NCI-H1694 treated with DMSO at 0.1 percent for 48 hours (cell line): ENCODE measurements at regions not wholly inside any gene's neighbourhood (a gene's known extent, or its start where the extent isn't known, plus 50 kb on each side); places are given as distances from the start of the nearest gene placed in this dataset.

Experiments used
- DNase-seq: peaks from one replicate; lab custom pipeline; 2025; lab: John Stamatoyannopoulos, UW

- no peak for DNase-seq
These were observed 885.8 kb downstream of the SH3BGRL start for GRCh38 chrX:82087699-82088098.

DNA sequence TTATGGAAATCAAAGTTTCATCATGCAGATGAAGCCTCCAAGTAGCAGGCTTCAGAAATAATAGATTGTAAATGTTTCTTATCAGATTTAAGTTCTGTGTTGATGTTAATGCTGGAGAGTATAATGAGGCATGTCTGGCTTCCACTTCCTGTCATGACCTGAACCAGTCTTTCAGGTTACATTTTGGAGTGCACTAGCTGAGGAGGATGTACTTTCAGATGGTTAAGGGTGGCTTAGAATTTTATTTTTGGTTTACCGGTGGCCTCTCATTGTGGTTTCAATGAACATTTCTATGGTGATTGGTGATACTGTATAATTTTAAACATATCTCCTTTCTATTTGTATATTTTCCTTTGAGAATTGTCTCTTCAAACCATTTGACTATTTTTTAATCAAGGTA lies 890.4 kb downstream of the SH3BGRL start:
- no peak for DNase-seq

- DNase-seq = no peak
These were observed 923.2 kb downstream of the SH3BGRL start for GRCh38 chrX:82125103-82125502.

GRCh38 chrX:82127228-82128123 lies 925.6 kb downstream of the SH3BGRL start:
- no peak for DNase-seq

- DNase-seq = no peak
These were observed 932.5 kb downstream of the SH3BGRL start for GRCh38 chrX:82134378-82134777.

DNA sequence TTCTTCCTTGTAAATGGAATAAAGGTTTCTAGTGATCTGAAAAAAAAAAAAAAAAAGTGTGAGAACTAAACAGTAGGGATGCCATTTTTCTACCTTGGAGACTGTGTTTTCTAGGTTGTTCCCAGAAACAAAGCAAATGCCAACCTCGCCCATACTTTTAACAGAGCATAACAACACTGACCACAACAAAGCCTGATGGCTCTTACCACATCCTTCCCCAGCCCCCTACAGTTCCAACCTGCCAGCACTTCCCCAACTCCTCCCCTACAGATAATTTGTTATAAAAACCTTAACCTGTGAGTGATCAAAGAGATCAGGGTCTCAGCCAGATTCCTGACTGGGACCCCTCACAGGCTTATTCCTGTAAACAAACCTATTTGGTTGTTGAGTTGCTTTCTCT lies 940.0 kb downstream of the SH3BGRL start:
- no peak for DNase-seq

DNA sequence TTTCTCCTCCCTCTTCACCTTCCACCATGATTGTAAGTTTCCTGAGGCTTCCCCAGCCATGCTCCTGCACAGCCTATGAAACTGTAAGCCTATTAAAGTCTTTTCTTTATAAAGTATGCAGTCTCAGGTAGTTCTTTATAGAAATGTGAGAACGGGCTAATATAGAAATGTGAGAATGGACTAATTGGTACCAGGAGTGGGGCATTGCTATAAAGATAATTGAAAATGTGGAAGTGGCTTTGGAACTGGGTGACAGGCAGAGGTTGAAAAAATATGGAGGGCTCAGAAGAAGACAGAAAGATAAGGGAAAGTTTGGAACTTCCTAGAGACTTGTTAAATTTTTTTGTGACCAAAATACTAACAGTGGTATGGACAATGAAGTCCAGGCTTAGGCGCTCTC lies 959.3 kb downstream of the SH3BGRL start:
- no peak for DNase-seq

- no peak for DNase-seq
These were observed 961.8 kb downstream of the SH3BGRL start for GRCh38 chrX:82163701-82164100.

- DNase-seq = no peak
These were observed 995.0 kb downstream of the SH3BGRL start for GRCh38 chrX:82196866-82197265.

DNA sequence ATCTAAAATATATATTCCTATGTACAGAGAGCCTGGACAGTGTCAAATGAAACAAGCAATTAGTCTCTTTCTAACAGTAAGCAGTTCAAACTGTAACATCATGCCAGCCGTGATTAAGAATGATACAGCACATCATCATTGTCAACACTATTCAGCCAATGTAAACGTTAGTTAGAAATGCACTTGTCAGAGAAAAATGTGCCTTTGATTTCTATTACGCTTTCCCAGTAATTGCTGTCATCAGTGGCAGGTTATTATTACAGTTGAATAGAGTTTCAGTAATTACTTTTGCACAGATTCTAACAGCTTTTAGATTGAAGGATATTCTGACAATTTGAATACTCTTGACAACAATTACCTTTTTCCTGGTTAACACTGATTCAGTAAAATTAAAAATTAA lies 1007.1 kb downstream of the SH3BGRL start:
- no peak for DNase-seq

DNA sequence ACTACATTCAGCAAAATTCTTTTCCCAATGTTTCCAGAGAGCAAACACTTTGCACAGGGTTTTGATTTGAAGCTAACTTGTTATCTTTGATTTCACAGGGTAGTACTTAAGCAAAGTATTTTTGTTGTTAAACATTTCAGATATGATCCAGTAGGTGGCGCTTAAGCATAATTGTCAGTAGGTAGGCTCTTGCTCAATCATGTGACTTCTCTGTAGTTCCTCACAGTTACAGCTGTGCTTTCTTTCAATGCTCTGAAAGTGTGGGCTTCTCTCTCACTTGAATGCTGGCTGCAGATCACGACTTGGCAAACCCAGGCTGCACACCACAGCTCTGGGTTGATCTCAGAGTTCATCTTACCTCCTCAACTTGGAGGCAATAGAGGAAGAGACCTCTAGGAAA lies 1016.5 kb downstream of the SH3BGRL start:
- peak; percentile 22 for DNase-seq

GRCh38 chrX:82219129-82219528 lies 1017.2 kb downstream of the SH3BGRL start:
- no peak for DNase-seq

GRCh38 chrX:82224961-82225360 lies 1023.1 kb downstream of the SH3BGRL start:
- no peak for DNase-seq

DNA sequence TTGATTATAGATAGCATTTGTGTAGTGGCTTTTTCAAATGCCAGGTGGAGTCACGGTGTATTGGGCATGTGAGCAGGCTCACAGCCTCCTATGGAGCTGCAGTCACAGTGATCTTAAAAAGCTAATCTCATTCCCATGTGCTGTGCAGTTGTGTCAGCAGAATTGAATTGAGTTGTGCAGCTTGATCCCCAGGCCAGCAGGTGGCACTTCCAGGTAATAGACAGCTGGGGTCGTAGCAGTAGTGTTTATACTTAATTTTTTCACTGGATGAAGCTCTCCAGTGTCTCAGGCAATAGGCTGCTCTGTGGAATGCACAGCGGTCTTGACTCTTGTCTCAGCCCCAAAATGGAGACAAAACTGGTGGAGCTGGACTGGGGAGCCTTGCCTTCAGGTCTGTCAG lies 1028.1 kb downstream of the SH3BGRL start:
- DNase-seq = no peak

- DNase-seq = no peak
These were observed 1030.8 kb downstream of the SH3BGRL start for GRCh38 chrX:82232679-82233078.

DNA sequence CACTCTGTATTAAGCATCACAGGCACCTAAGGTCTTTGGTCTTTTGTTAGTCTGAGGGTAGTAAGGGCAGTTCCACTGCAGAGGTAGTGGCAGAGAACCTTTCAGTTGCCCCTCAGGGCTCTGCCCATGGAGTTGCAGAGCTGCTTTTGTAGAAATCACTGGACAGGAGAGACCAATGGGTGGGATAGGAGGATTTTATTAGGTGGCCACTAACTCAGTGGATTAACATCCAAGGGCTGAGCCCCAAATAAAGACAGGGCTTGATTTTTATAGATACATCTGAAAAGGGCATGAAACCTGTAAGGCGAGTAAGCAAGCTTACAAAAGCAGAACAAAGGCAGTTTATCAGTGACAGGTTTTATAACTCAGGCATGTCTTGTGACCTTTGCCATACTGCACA lies 1035.4 kb downstream of the SH3BGRL start:
- no peak for DNase-seq
